Hematopoietic multipotent progenitor cell (in vitro differentiated cells): ENCODE measurements at regions not wholly inside any gene's neighbourhood (a gene's known extent, or its start where the extent isn't known, plus 50 kb on each side); places are given as distances from the start of the nearest gene placed in this dataset.

Experiments
- DNase-seq, 3 donors: peaks; one replicate each; pipeline ENCODE4 v3.0.0-alpha.2; 2011 to 2015; ENCODE audit warnings: low read depth in 2 of 3, low spot score in 2 of 3

GRCh38 chr18:60445341-60445740 lies 72.8 kb upstream of the MC4R start:
- DNase-seq, result no peak

- DNase-seq, result no peak
These were observed 74.2 kb upstream of the MC4R start for GRCh38 chr18:60446821-60447220.

GRCh38 chr18:60448487-60449267 lies 76.1 kb upstream of the MC4R start:
- no peak for DNase-seq

- DNase-seq, result no peak
These were observed 79.8 kb upstream of the MC4R start for GRCh38 chr18:60452421-60452820.

- no peak for DNase-seq
These were observed 94.1 kb upstream of the MC4R start for GRCh38 chr18:60466677-60467076.

- DNase-seq, result no peak
These were observed 97.0 kb upstream of the MC4R start for GRCh38 chr18:60469387-60470100.

- no peak for DNase-seq
These were observed 99.1 kb upstream of the MC4R start for GRCh38 chr18:60471652-60472051.

- no peak for DNase-seq
These were observed 112.6 kb upstream of the MC4R start for GRCh38 chr18:60485201-60485600.

GRCh38 chr18:60493066-60493465 lies 120.5 kb upstream of the MC4R start:
- DNase-seq, result no peak

- DNase-seq, result no peak
These were observed 127.1 kb upstream of the MC4R start for GRCh38 chr18:60499675-60500074.

GRCh38 chr18:60500960-60501359 lies 128.4 kb upstream of the MC4R start:
- no peak for DNase-seq

- no peak for DNase-seq
These were observed 130.0 kb upstream of the MC4R start for GRCh38 chr18:60502591-60502990.

GRCh38 chr18:60503199-60503598 lies 130.6 kb upstream of the MC4R start:
- no peak for DNase-seq

- no peak for DNase-seq
These were observed 133.6 kb upstream of the MC4R start for GRCh38 chr18:60506190-60506589.

GRCh38 chr18:60506682-60507081 lies 134.1 kb upstream of the MC4R start:
- no peak for DNase-seq

- no peak for DNase-seq
These were observed 135.5 kb upstream of the MC4R start for GRCh38 chr18:60508108-60508507.

- DNase-seq, result no peak
These were observed 162.0 kb upstream of the MC4R start for GRCh38 chr18:60534538-60534937.

- no peak for DNase-seq
These were observed 164.5 kb upstream of the MC4R start for GRCh38 chr18:60537074-60537473.

- DNase-seq, result no peak
These were observed 166.3 kb upstream of the MC4R start for GRCh38 chr18:60538891-60539290.

- no peak for DNase-seq
These were observed 169.1 kb upstream of the MC4R start for GRCh38 chr18:60541661-60542060.

- no peak for DNase-seq
These were observed 171.1 kb upstream of the MC4R start for GRCh38 chr18:60543646-60544045.

GRCh38 chr18:60549338-60549960 lies 176.9 kb upstream of the MC4R start:
- peak in 2 of 3 donors; percentile 39 to 73 for DNase-seq
